IMR-90 (cell line): ENCODE measurements at regions not wholly inside any gene's neighbourhood (a gene's known extent, or its start where the extent isn't known, plus 50 kb on each side); places are given as distances from the start of the nearest gene placed in this dataset.

Experiments used
- ATAC-seq: fragments of 200-7000 bp; cut with Tn5 transposase; 2 replicates; pipeline ENCODE4 v1.9.1; 2020; ENCODE audit warnings: low read depth, mild to moderate bottlenecking, moderate library complexity
- BruUV-seq: library from RNA; stranded (reverse); fragments of 400-500 nt; replicated peaks from 2 replicates; lab custom pipeline; 2021; lab: Mats Ljungman, UMichigan
- CTCF ChIA-PET: fragments of 300-600 bp; formaldehyde crosslinking; extraction: SDS; loops from one replicate; lab custom pipeline; 2021; ENCODE audit warnings: antibody characterized with exemption; lab: Yijun Ruan, JAX
- POLR2A ChIA-PET: fragments of 300-600 bp; sonication (Branson Sonifier 250); formaldehyde crosslinking; loops from one replicate; lab custom pipeline; 2022; ENCODE audit warnings: antibody characterized with exemption; ENCODE audit not compliant: unreplicated experiment; lab: Charles Lee
- DNase-seq: peaks from one replicate; pipeline ENCODE4 v3.0.0; 2013
- H2AFZ ChIP-seq: replicated peaks from 2 replicates; pipeline ENCODE3; 2013; ENCODE audit warnings: low read length, mild to moderate bottlenecking; ENCODE audit not compliant: poor library complexity
- H2AK5ac ChIP-seq: 2 replicates; pipeline ENCODE4 v1.6.1; 2013; ENCODE audit warnings: low read depth, low read length, inconsistent platforms
- H2AK9ac ChIP-seq: replicated peaks from 2 replicates; pipeline ENCODE3; 2013; ENCODE audit warnings: mild to moderate bottlenecking, low read depth, low read length, moderate library complexity; ENCODE audit not compliant: poor library complexity
- H2BK120ac ChIP-seq: 2 replicates; pipeline ENCODE4 v1.6.1; 2013; ENCODE audit warnings: low read depth, low read length, inconsistent platforms
- H2BK15ac ChIP-seq: 3 replicates; pipeline ENCODE4 v1.6.1; 2013; ENCODE audit warnings: low read depth, low read length, inconsistent platforms
- H2BK20ac ChIP-seq: 2 replicates; pipeline ENCODE4 v1.6.1; 2013; ENCODE audit warnings: low read depth, mild to moderate bottlenecking, inconsistent platforms, low read length, moderate library complexity
- H2BK5ac ChIP-seq: 2 replicates; pipeline ENCODE4 v1.6.1; 2013; ENCODE audit warnings: mild to moderate bottlenecking, low read depth, low read length, inconsistent platforms; ENCODE audit not compliant: poor library complexity, severe bottlenecking
- H3K14ac ChIP-seq: replicated peaks from 2 replicates; pipeline ENCODE4 v1.6.1; 2013; ENCODE audit warnings: low read depth, low read length, inconsistent platforms
- H3K18ac ChIP-seq: 2 replicates; pipeline ENCODE4 v1.6.1; 2013; ENCODE audit warnings: low read depth, low read length, control low read depth
- H3K23ac ChIP-seq: 2 replicates; pipeline ENCODE4 v1.6.1; 2013; ENCODE audit warnings: low read depth, low read length, inconsistent platforms
- H3K27ac ChIP-seq: 2 replicates; pipeline ENCODE4 v1.5.1; 2013; ENCODE audit warnings: mild to moderate bottlenecking, control low read depth, low read length; ENCODE audit not compliant: insufficient read depth
- H3K27me3 ChIP-seq: 2 replicates; pipeline ENCODE4 v1.6.1; 2013; ENCODE audit warnings: low read length; ENCODE audit not compliant: control insufficient read depth, insufficient read depth
- H3K36me3 ChIP-seq: 2 replicates; pipeline ENCODE4 v1.6.1; 2013; ENCODE audit warnings: low read length, mixed read lengths; ENCODE audit not compliant: control insufficient read depth, insufficient read depth
- H3K4ac ChIP-seq: 2 replicates; pipeline ENCODE4 v1.6.1; 2013; ENCODE audit warnings: low read depth, low read length, inconsistent platforms
- H3K4me1 ChIP-seq: 2 replicates; pipeline ENCODE4 v1.6.1; 2013; ENCODE audit warnings: low read length, mixed read lengths; ENCODE audit not compliant: control insufficient read depth, insufficient read depth
- H3K4me2 ChIP-seq: 2 replicates; pipeline ENCODE4 v1.6.1; 2013; ENCODE audit warnings: low read depth, mild to moderate bottlenecking, control low read depth, low read length, moderate library complexity
- H3K4me3 ChIP-seq: 2 replicates; pipeline ENCODE4 v1.5.1; 2013; ENCODE audit warnings: low read depth, mild to moderate bottlenecking, control low read depth, low read length, moderate library complexity; ENCODE audit not compliant: insufficient read depth
- H3K56ac ChIP-seq: 2 replicates; pipeline ENCODE4 v1.6.1; 2013; ENCODE audit warnings: low read length, inconsistent platforms; ENCODE audit not compliant: insufficient read depth; ENCODE audit errors: extremely low read depth
- H3K79me1 ChIP-seq, 2 experiments: 2 replicates each; pipeline ENCODE4 v1.6.1; 2013; ENCODE audit warnings: low read length in 2 of 2, inconsistent platforms in 1 of 2, low read depth in 1 of 2
- H3K9ac ChIP-seq: 2 replicates; pipeline ENCODE4 v1.6.1; 2013; ENCODE audit warnings: low read depth, low read length, control low read depth
- H3K9me1 ChIP-seq: 2 replicates; pipeline ENCODE4 v1.6.1; 2013; ENCODE audit warnings: low read length, inconsistent platforms; ENCODE audit not compliant: insufficient read depth
- H3K9me3 ChIP-seq: 2 replicates; pipeline ENCODE4 v1.6.1; 2013; ENCODE audit warnings: low read length; ENCODE audit not compliant: control insufficient read depth, insufficient read depth
- H4K20me1 ChIP-seq: 2 replicates; pipeline ENCODE4 v1.6.1; 2013; ENCODE audit warnings: low read length, inconsistent platforms; ENCODE audit not compliant: insufficient read depth
- H4K5ac ChIP-seq: 2 replicates; pipeline ENCODE4 v1.6.1; 2013; ENCODE audit warnings: mild to moderate bottlenecking, low read depth, low read length, control low read depth
- H4K8ac ChIP-seq, 2 experiments: 2 replicates each; pipeline ENCODE4 v1.6.1; 2013; ENCODE audit warnings: low read depth in 2 of 2, low read length in 2 of 2, control low read depth in 1 of 2, inconsistent platforms in 1 of 2
- H4K91ac ChIP-seq: 2 replicates; pipeline ENCODE4 v1.6.1; 2013; ENCODE audit warnings: low read depth, low read length, inconsistent platforms; ENCODE audit not compliant: insufficient read depth
- CHD1 ChIP-seq: IDR thresholded peaks from 2 replicates; pipeline ENCODE4 v1.6.1; 2012; ENCODE audit warnings: low read depth, low read length, improper control_type of control experiment
- ELK1 ChIP-seq: fragments of 150-350 bp; IDR thresholded peaks from 2 replicates; pipeline ENCODE4 v1.6.1; 2016; ENCODE audit warnings: low read depth, mild to moderate bottlenecking, low read length, moderate library complexity, borderline replicate concordance
- MAFK ChIP-seq: IDR thresholded peaks from 2 replicates; pipeline ENCODE4 v1.6.1; 2012; ENCODE audit warnings: low read depth, low read length, improper control_type of control experiment
- NFE2L2 ChIP-seq: fragments of 150-350 bp; IDR thresholded peaks from 2 replicates; pipeline ENCODE4 v1.6.1; 2016; ENCODE audit warnings: low read depth, mild to moderate bottlenecking, low read length
- RFX5 ChIP-seq: IDR thresholded peaks from 2 replicates; pipeline ENCODE4 v1.8.0; 2012; ENCODE audit warnings: low read depth, mild to moderate bottlenecking, low read length, moderate library complexity
- SMC3 ChIP-seq: fragments of 150-350 bp; IDR thresholded peaks from 2 replicates; pipeline ENCODE4 v1.6.1; 2016; ENCODE audit warnings: low read depth, mild to moderate bottlenecking, antibody characterized with exemption, low read length, moderate library complexity
- WGBS, 2 experiments: methylation state at CpG; one replicate each; pipeline versions ENCODE4 v1.1.5 to v1.1.7; 2013; ENCODE audit warnings: missing lambda C conversion rate in 2 of 2; ENCODE audit not compliant: insufficient read length in 1 of 2; ENCODE audit errors: extremely low coverage in 2 of 2; 5-methylcytosine and 5-hydroxymethylcytosine counted together
- dilution Hi-C: fragments of 300-500 bp; cut with HindIII; formaldehyde crosslinking; loops from one replicate; pipeline ENCODE4 v1.14.3; 2018; ENCODE audit warnings: low sequenced_read_pairs; ENCODE audit not compliant: unreplicated experiment
- in situ Hi-C: fragments of 300-500 bp; cut with MboI; formaldehyde crosslinking; loops from 3 replicates; pipeline ENCODE4 v1.14.3; 2019; ENCODE audit warnings: low sequenced_read_pairs, inconsistent platforms, mixed read lengths
- intact Hi-C: fragments of 100-400 bp; cut with micrococcal nuclease; formaldehyde crosslinking; loops from 2 replicates; pipeline ENCODE4 v1.10.0; 2022

GRCh38 chr12:115032521-115032920 lies 348.5 kb upstream of the TBX3 start:
- Histone ChIP-seq H3K4me3 (no peak overlapping the region), H4K5ac (no peak overlapping the region), H3K4ac (no peak overlapping the region), H4K20me1 (no peaks in the 10 kb centered on the region), H3K9me1 (no peaks in the 10 kb centered on the region), H3K36me3 (no peaks in the 10 kb centered on the region), H3K79me1 (no peaks in the 10 kb centered on the region), H3K27ac (no peak overlapping the region), H3K14ac (no peak overlapping the region), H3K4me2 (no peak overlapping the region), H2BK20ac (no peak overlapping the region), H2AK5ac (no peak overlapping the region), H3K23ac (no peak overlapping the region), H3K18ac (no peak overlapping the region), H2BK120ac (no peak overlapping the region), H2BK15ac (no peak overlapping the region), H3K4me1 (no peaks in the 10 kb centered on the region; the same call in 1 of the 2 replicates), H4K91ac (no peak overlapping the region), H2BK5ac (no peak overlapping the region), H4K8ac (no peak overlapping the region), H2AFZ (no peak overlapping the region), H3K56ac (no peak overlapping the region), H3K9ac (no peak overlapping the region), H2AK9ac (no peak overlapping the region), H3K27me3 (no peaks in the 10 kb centered on the region), H3K9me3 (no peaks in the 10 kb centered on the region)
- ChIA-PET POLR2A (no interaction called here), CTCF (interaction anchor here (0.7 to 0.8 kb wide), 2 partner anchors 17 to 291 kb away, joined by 3 to 6 read pairs; no protein-coding TSS in a partner anchor)
- no TSS peak for BruUV-seq
- DNase-seq (no peak), ATAC-seq (no peak)
- dilution Hi-C loops (no loop called here), in situ Hi-C loops (no loop called here), intact Hi-C loops (no loop called here)
- TF ChIP-seq ELK1 (no peak), RFX5 (no peak), SMC3 (no peak), CHD1 (no peak), MAFK (no peak), NFE2L2 (no peak)
- WGBS, 2 experiments: no CpG with 5 or more reads among the region's 3 CpGs
